AG10803 (cell line): ENCODE measurements at regions not wholly inside any gene's neighbourhood (a gene's known extent, or its start where the extent isn't known, plus 50 kb on each side); places are given as distances from the start of the nearest gene placed in this dataset.
"Not testable (repeated sequence)": the region's sequence is repeated elsewhere in the genome, so short reads cannot be mapped to it uniquely, and the experiment has no call there.

ENCODE experiments used
- DNase-seq: peaks from one replicate; pipeline ENCODE4 v3.0.0; 2010; ENCODE audit warnings: low read depth
- H3K4me3 ChIP-seq: 2 replicates; pipeline ENCODE4 v1.5.1; 2011; ENCODE audit warnings: mild to moderate bottlenecking, low read length, control low read depth
- TF ChIP-seq, protein P1 (sequence below): conservative IDR thresholded peaks from 2 replicates; pipeline ENCODE4 v1.5.1; 2011; ENCODE audit warnings: mild to moderate bottlenecking, low read length, control low read depth, inconsistent platforms

DNA sequence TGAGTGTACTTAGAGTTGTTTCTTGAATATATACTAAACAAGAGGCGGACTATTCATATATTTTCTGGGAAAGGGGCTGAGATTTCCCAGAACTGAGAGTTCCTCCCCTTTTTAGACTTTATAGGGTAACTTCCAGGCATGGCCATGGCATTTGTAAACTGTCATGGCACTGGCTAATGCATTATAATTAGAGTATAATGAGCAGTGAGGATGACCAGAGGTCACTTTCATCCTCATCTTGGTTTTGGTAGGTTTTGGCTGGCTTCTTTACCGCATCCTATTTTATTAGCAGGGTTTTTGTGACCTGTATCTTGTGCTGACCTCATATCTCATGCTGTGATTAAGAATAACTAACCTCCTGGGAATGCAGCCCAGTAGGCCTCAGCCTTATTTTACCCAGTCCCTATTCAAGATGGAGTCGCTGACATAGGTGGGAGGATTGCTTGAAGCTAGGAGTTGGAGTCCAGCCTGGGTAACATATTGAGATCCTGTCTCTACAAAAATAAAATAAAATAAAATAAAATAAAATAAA is 91.4 kb downstream of the MOBP start:
- no peak overlapping the region for H3K4me3 ChIP-seq
- no peak for DNase-seq
- TF ChIP-seq, protein P1, sequence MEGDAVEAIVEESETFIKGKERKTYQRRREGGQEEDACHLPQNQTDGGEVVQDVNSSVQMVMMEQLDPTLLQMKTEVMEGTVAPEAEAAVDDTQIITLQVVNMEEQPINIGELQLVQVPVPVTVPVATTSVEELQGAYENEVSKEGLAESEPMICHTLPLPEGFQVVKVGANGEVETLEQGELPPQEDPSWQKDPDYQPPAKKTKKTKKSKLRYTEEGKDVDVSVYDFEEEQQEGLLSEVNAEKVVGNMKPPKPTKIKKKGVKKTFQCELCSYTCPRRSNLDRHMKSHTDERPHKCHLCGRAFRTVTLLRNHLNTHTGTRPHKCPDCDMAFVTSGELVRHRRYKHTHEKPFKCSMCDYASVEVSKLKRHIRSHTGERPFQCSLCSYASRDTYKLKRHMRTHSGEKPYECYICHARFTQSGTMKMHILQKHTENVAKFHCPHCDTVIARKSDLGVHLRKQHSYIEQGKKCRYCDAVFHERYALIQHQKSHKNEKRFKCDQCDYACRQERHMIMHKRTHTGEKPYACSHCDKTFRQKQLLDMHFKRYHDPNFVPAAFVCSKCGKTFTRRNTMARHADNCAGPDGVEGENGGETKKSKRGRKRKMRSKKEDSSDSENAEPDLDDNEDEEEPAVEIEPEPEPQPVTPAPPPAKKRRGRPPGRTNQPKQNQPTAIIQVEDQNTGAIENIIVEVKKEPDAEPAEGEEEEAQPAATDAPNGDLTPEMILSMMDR: no peak

DNA sequence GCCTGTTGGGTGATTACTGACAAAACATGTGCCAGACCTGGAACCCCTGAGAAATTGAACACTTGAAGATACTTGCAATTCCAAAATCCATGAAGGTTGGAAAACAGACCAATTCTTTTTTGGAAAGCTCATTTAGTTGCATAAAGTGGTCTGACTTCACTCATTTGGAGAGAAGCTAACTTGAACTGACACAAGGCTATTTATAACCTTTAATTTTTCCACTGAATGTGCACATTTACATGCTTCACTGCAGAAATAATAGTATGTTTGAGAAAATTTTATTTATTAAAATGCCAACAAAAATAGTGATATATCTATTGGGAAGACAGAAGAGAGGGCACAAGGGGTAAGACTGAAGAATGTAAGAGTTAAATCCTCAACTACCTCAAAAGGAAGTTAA is 92.1 kb downstream of the MOBP start:
- no peak for DNase-seq
- TF ChIP-seq, protein P1: no peak
- no peak overlapping the region for H3K4me3 ChIP-seq

DNA sequence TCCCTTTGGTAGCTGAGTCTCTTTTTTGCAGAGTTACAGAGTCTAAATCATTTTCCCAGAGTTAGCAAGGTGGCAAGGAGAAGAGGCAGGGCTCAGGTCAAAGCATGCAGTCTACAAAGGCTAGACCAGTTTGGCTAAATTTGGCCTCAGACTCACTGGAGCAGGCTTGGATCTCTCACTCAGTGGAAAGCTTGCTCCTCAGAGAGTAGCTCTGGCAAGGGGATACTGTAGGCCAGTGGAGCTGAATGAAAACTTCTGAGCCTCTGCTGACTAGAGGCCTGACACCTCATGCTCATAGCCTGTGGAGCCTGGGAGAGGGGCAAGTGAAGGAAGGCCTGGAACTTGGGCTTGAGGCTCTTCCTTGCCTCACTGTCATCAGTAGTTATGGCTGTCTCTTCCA is 101.0 kb downstream of the MOBP start:
- TF ChIP-seq, protein P1: no peak
- H3K4me3 ChIP-seq: no peak overlapping the region
- no peak for DNase-seq

DNA sequence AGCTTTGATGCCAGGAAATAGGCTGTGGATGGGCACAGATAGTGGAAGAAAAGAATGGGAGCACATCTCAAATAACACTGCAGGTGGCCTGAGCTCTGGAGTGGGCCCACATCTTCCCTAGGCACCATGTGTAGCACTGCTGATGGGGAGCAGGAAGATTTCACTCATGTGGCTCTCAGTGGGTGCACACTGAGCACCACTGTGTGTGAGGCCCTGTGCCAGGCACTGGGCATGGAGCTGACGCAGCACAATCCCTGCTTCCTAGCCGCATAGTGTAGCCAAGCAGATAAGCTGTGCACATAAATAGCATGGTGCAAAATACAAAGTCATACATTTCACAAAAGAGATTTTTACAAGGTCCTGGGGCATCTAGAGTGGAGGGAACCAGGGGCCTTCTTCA is 101.6 kb downstream of the MOBP start:
- TF ChIP-seq, protein P1: no peak
- H3K4me3 ChIP-seq: no peak overlapping the region
- DNase-seq: no peak

DNA sequence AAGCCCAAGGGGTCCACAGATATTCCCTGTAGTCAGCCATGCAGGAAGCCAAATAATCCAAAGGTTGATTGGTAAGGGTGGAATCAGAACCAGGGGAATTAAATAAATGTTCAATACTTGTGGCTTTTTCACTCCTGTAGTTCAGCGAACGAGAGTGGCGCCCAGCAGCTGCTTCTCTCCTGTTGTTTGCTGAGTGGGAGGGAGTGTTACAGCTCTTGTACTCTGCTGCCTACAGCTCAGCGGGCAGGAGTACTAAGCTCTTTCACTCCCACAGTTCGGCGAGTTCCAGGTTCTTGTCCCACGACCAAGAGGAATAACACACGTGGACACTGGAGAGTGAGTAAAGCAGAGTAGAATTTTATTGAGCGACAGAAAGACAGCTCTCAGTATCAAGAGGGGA is 105.9 kb downstream of the MOBP start:
- no peak for DNase-seq
- TF ChIP-seq, protein P1: no peak

DNA sequence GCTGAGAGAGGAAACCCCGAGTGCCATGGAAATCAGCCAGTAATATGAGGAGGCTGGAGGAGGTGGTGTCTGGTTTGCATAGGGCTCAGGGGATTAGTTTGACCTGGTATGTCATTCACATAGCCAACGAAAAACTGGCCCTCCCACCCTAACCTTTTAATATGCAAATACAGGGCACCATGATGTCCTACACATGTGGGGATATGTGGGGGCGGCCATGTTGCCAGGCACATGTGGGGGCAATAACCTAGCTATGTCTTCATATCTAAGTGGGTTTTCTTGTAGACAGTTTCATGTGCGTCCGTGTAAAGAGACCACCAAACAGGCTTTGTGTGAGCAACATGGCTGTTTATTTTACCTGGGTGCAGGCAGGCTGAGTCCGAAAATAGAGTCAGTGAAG is 110.1 kb downstream of the MOBP start:
- H3K4me3 ChIP-seq: no peak overlapping the region
- DNase-seq: no peak

More for the DNA sequence above, 105.9 kb downstream of the MOBP start:
- no peak overlapping the region for H3K4me3 ChIP-seq

DNA sequence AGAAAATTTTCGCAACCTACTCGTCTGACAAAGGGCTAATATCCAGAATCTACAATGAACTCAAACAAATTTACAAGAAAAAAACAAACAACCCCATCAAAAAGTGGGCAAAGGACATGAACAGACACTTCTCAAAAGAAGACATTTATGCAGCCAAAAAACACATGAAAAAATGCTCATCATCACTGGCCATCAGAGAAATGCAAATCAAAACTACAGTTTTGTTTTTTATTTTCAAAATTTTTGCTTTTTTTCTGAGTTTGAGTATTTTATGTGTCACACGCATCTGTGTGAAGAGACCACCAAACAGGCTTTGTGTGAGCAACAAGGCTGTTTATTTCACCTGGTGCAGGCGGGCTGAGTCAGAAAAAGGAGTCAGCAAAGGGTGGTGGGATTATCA is 118.7 kb downstream of the MOBP start:
- not testable (repeated sequence) for DNase-seq, H3K4me3 ChIP-seq

More for the DNA sequence above, 110.1 kb downstream of the MOBP start:
- TF ChIP-seq, protein P1: no peak

DNA sequence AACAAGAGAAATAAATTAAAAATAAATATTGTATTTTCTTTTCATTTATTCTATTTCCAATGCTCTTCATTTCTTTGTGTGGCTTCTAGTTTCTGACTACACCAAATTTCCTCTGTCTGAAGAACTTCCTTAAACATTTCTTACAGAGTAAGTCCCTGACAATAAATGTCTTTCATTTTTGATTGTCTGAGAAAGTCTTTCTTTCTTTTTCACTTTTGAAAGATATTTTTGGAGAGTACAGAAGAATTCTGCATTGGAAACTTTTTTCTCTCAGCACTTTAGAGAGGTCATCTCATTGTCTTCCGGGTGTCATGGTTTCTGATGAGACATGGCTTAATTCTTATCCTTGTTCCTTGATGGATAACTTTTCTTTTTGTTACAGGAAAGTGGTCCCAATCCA is 119.6 kb downstream of the MOBP start:
- H3K4me3 ChIP-seq: no peak overlapping the region
- TF ChIP-seq, protein P1: no peak
- no peak for DNase-seq
